ENCODE measurements at regions not wholly inside any gene's neighbourhood (a gene's known extent, or its start where the extent isn't known, plus 50 kb on each side); places are given as distances from the start of the nearest gene placed in this dataset.

DNA sequence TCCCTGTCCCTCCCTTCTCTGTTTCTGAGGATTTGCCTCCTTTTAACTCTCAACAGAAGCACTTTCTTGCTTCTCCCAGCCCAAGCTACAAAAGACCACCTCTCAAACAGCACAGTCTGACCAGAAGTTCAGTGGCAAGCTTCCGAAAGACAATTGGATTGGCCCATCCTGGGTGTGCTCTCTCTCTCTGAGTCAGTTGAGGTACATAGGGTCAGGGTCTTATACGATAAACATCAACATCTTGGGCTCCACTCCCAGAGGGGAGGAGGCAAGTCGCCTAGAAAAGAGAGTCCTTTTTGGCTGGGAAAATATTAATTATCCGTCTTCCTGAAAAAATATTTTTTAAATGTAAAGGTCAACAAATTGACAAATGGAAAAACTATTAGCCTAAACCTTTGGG, 155.8 kb downstream of the TMCO5A start:
- no peak for DNase-seq (ENCODE audit: low read depth)
- H3K4me3 ChIP-seq (ENCODE audit: low read depth, low read length) = no peak overlapping the region
- no peak for TF ChIP-seq CTCF (conservative IDR thresholded peaks at IDR 0.05; ENCODE audit: low read depth, low read length)

DNA sequence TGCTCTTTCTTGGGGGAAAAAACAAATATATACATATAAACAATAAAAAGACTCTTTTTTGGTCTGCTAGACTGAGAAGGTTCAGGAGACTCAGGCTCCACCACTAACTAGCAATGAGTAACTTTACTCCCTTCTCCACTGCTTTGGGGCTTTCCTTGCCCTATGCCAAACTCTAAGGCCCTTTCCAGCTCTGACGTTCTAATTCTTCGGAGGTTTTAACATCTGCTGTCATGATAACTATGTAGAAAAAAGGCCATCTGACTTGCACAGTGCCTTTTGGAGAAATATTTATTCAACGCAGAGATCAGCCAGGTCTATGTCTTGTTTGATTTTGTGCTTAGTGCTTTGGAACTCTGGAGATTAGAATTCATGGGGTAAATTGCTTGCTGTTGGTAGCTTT, 156.2 kb downstream of the TMCO5A start:
- TF ChIP-seq CTCF (conservative IDR thresholded peaks at IDR 0.05; ENCODE audit: low read depth, low read length) = no peak
- no peak for DNase-seq (ENCODE audit: low read depth)

GRCh38 chr15:38091078-38091645, 156.7 kb downstream of the TMCO5A start:
- no peak for TF ChIP-seq CTCF (conservative IDR thresholded peaks at IDR 0.05; ENCODE audit: low read depth, low read length)
- DNase-seq (ENCODE audit: low read depth) = no peak
- no peak overlapping the region for H3K4me3 ChIP-seq (ENCODE audit: low read depth, low read length)

More for the DNA sequence above, 156.2 kb downstream of the TMCO5A start:
- H3K4me3 ChIP-seq (ENCODE audit: low read depth, low read length) = no peak overlapping the region

DNA sequence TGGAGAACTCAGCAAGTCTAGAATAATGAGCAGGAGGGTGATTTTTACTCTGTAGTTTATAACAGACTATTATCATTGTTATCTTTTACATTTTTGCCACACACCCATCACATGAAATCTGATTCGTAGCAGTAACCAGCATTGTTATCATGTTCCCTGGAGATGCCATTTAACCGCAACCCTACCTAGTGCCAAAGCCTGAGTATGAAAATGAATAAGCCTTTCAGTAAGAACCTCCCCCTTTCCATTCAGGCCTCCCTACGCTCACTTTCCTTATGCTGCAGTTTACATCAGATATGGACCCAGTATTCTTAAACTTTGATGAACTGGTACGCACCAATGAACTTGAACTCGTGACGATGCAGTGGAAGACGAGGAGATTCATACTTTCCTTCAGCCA, 158.7 kb upstream of the SPRED1 start:
- no peak for DNase-seq (ENCODE audit: low read depth)
- TF ChIP-seq CTCF (conservative IDR thresholded peaks at IDR 0.05; ENCODE audit: low read depth, low read length) = no peak
- H3K4me3 ChIP-seq (ENCODE audit: low read depth, low read length) = no peak overlapping the region

GRCh38 chr15:38102972-38103371, 149.7 kb upstream of the SPRED1 start:
- TF ChIP-seq CTCF (conservative IDR thresholded peaks at IDR 0.05; ENCODE audit: low read depth, low read length) = no peak

DNA sequence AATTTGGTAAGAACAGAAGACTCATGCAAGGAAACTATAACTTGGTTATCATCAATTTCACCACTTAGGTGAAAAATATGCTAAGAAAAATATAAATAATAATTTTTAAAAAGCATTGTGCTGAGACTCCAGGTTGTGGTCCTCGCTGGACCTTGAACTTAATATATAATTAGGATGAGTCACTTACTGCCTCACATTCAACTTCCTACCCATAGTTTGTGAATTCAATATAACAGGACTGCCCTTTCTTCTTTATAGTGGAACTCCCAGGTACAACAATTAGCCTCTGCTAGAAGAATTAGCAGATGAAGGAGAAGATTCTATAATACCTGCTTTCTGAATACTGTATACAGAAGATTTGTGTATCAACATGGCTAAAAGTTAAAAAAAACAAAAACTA, 149.1 kb upstream of the SPRED1 start:
- DNase-seq (ENCODE audit: low read depth) = no peak
- no peak overlapping the region for H3K4me3 ChIP-seq (ENCODE audit: low read depth, low read length)
- no peak for TF ChIP-seq CTCF (conservative IDR thresholded peaks at IDR 0.05; ENCODE audit: low read depth, low read length)

More at GRCh38 chr15:38102972-38103371, 149.7 kb upstream of the SPRED1 start:
- no peak overlapping the region for H3K4me3 ChIP-seq (ENCODE audit: low read depth, low read length)
- no peak for DNase-seq (ENCODE audit: low read depth)

DNA sequence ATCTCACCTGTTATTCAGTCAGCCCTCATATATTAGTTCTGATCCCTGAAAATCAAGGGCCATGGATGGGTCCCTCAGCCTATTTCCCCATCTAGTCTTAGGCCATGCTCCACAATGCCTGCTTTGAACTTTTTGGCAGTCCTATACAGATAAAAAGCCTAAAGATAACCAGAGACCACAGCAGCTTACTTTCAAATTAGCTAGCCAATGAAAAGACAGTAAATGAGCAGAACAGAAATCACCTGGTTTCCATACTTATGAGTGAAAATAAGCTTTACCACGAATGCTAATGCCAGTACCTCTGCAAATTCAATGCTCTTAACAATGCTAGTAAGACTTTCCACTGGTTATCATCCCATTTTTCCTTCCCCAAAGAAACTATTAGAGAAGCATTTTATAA, 141.6 kb upstream of the SPRED1 start:
- no peak overlapping the region for H3K4me3 ChIP-seq (ENCODE audit: low read depth, low read length)
- DNase-seq (ENCODE audit: low read depth) = no peak
- TF ChIP-seq CTCF (conservative IDR thresholded peaks at IDR 0.05; ENCODE audit: low read depth, low read length) = no peak

Data from epithelial cell of proximal tubule (primary cell).